Middle frontal gyrus (tissue), 1 donor: ENCODE measurements at regions not wholly inside any gene's neighbourhood (a gene's known extent, or its start where the extent isn't known, plus 50 kb on each side); places are given as distances from the start of the nearest gene placed in this dataset.

Experiments used
- DNase-seq: peaks from one replicate; pipeline ENCODE4 v3.0.0-alpha.2; 2015; ENCODE audit warnings: low spot score; ENCODE audit errors: extremely low spot score

DNA sequence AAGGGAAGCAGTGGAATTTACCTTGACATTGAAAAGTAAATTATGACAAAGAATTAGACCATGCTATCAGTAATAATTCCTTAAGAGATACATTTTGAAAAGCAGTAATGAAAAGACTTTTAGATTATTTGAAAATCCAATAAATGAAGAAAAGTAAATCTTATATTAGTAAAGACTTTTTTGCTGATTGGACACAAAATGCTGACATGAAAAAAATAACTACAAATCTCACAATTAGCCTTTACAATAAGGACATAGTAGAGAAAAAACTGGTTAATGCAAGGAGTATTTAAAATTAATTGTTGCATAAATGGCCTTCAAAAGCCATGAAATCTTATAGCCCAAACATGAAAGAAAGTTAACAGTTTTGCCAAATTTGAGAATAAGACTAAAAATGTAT lies 446.1 kb upstream of the FAM241A start:
- no peak for DNase-seq

DNA sequence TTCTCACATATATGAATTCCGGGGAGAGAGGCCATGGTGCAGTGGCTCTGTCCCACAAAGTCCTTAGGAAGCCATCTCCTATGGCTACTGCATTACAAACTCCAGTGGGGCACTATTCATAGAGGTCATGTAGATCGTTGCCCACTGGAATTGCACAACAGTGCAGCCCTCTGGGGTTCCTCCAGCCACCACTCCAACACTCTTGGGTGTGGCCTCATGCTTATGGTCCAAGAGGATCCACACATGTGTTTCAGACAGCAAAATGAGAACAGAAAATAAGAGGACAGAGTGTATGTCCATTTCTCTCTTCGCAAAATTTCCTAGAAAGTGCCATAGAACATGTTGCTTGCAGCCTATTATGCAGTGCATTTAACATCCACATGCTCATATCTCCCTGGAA lies 444.2 kb upstream of the FAM241A start:
- no peak for DNase-seq

DNA sequence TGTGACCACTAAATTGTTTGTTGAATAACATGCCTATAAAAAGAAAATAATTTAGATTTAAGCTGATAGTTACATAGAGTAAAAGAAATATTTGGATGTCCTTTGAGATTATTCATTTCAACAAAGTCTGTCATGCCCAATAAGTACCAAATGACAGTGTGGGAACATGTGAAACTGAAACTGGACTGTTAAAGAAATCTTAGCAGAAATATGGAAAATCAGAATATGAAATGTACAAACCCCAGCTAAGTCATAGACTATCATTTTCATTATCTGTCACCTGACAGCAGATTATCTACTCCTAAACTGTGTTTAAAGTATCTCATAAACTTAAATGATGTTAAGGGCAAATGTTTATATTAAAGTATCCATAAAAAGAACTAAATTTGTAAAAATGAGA lies 437.8 kb upstream of the FAM241A start:
- no peak for DNase-seq

DNA sequence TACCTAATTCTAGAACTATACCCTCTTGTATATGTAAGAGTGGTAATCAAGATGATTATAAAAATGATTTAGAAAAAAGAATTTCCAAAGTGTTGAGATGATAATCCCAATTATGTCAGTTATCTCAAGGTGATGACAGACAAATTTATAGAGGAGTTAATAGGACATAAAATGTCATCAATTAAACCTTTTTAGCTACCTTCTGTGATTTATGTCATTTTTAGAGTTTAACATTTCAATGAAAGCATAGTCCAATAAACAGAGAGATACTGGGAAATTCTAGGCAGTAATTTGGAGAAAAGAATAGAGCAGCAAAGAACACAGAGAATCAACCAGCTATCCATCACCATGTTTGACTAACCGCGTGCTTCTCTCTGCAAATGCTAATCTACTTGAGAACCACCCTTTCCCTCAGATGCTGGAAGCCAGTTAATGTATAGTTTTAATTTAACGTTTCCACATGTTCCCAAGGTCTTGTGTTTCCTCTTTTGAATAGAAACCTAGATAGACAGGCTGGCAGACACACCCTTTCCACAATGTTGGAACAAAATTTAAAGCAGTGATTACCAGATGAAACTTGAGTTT lies 433.1 kb upstream of the FAM241A start:
- no peak for DNase-seq

DNA sequence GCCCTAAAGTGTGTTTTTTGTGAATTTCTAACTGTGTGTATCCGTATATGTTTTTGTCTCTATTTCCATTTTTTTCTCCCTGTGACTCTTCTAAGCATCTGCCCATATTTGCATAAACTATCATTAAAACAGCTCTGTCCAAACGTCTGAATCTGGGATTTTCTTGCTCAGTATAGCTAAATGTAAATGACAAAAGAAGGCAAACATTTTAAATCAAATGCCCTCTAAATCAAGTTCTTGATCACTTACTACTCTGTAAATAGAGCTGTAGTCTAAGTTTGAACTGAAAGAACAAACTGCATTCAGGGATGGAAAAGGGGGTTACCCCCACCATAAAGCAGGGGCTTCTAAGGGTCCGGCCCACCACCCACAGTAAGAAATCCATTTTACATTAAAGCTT lies 432.0 kb upstream of the FAM241A start:
- DNase-seq = no peak

DNA sequence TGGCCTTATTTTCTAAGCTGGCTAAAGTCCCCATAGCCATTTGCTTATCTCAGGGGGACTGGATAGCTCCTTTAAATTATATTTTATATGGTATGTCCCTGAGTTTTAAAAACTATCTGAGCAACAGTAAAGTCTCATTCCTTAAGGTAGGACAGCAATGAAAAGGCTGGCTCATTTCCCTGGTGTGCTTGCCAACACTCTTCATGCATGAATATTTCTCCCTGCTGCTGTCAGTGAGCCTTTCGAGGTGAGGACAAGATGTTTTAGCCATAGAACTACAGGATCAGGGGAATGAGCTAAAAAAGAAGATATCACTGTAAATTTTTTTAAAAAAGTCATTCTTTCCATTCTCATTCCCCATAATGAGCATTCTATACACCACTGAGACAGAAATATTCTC lies 427.3 kb upstream of the FAM241A start:
- DNase-seq = no peak

DNA sequence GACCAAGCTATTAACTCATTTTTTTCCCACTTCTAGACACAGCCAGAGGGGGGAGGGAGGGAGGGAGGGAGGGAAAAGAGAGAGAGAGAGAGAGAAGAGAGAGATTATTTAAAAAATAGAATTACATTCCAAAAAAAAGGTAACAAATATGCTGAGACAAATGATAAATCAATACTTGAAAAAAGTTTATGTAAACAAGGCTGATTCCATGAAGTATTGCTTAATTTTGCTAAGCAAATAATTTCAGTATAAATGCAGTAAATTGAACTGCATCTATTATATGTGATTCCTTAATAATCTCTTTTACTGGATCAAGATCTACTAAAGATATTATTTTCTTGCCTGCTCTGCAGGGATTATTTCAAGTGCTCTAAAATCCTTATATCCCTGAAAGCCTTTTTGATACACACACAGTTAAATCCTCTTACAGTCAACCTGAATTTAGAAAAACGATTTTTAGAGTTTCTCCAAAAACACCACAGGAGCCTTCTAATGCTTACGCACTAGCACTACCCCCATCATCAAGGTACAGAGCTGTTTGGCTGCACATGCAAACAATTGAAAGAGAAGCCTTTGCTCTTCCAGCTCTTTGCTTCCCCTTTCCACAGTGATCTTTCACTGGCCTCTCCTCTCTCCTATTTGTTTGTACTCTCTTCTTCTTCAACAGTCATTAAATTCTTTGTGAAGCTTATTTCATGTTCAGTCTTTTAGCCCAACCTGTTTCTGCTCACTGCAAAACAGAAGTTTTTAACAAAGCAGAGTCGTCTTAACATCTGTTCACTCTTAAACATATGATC lies 426.3 kb upstream of the FAM241A start:
- no peak for DNase-seq

DNA sequence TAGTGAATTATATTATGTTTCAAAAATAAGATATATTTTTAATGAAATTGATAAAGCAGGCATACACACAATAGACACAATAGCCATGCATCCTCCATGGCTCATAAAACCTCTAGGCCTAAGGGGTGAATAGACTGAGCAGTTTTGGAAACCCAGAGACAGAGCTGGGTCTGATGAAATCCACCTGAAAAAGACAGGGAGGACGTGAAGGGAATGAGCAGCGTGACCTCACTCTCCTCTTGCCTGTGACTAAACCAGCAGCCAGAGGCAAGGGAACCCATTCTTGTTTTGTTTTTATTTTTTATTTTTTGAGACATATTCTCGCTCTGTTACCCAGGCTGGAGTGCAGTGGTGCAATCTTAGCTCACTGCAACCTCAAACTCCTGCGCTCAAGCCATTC lies 424.4 kb upstream of the FAM241A start:
- no peak for DNase-seq

DNA sequence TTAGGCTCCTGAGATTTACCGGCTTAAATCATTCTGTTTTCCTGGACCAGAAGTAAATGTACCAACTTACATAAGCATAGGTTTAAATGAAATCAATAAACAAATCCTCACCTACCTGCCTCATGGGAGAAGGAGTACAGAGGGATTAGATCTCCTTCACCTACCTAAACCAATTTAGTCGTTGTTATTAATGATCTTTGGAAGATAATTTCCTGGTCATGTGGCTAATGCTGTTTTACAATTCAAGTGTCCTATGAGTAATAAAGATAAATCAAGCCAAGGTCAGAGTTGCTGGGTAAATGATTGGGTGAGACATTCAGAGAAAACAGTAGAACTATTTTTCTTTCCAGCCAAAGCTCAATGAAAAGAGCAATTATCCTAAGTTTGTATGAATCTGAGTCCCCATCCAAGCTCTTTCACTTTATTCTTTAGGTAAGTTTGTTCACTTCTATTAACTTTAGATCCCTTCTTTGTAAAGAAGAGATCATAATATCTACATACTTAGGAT lies 423.0 kb upstream of the FAM241A start:
- no peak for DNase-seq

DNA sequence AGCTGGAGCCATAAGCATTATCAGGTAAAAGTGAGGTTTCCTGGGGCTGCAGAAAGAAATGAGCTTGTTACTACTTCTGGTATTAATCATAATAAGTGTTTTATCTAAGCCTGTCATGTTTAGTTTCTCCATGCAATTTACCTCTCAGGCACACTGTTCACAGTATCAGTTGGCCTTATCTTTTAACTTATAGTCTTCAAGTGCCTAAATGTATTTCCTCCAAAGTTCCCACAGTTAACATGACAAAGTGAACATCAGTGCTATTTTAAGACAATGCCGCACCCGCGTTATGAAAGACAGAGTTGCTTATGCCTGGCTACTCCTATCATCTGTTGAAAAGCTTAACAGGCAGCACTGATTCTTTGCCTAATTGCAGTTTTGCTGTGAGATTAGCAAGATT lies 408.7 kb upstream of the FAM241A start:
- no peak for DNase-seq

DNA sequence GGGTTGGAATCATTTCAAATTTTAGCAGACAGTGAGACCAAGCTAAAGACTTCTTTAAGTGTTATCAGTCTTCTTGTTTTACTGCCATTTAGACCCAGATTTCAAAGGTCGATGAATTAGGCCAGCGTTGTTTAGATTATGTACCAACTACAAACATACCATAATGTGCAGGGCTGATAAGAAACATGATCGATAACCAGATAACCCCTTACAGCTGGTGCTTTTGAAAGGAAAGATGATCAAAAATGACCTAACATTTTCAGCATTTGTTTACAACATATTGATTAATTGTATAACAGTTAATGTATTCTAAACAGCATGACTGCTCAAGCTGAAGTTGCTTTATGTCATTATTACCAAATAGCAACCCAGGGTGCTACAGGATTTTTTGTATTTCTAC lies 400.4 kb upstream of the FAM241A start:
- DNase-seq = no peak

DNA sequence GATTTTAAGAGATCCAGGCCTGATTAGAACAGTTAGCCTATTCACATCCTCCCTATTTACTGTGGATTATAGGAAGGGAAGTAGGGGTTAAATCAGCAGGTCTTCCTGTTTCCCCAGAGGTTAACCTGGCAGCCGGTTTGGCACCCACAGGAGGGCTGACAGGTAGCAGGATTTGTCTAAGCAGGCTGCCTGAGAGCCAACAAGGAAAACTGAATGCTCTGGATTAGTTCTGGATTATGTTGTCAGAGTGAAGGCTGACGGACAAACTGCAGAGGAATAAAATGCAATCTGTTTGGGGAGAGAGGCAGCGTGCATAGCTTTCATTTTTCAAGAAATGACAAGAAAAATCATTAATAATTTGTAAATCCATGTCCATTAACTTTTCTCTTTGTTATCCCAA lies 397.1 kb upstream of the FAM241A start:
- no peak for DNase-seq

DNA sequence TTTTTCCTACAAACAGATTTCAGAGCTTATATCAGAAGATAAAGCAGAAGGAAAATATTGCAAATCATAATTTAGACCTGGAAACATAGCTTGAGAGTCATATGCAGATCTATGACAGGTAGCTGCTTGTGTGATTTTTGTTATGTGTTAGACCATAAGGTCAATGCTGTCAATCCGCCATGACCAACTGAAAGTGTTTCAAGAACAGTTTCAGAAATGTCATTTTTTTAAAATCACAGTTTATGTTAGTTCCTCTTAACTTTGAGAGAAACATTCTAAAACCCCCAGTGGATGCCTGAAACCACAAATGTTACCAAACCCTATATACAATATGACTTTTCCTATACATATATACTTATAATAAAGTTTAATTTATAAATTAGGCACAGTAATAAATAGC lies 391.3 kb upstream of the FAM241A start:
- no peak for DNase-seq

DNA sequence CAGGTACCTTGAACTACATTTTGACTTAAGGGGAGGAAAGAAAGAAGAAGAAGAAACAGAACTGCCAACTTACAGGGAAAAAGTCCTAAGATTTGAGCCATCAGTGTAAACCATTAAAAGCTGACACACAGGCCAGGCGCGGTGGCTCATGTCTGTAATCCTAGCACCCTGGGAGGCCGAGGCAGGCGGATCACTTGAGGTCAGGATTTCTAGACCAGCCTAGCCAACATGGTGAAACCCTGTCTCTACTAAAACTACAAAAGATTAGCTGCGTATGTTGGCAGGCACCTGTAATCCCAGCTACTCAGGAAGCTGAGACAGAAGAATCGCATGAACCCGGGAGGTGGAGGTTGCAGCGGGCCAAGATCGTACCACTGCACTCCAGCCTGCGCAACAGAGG lies 389.7 kb upstream of the FAM241A start:
- DNase-seq = no peak

DNA sequence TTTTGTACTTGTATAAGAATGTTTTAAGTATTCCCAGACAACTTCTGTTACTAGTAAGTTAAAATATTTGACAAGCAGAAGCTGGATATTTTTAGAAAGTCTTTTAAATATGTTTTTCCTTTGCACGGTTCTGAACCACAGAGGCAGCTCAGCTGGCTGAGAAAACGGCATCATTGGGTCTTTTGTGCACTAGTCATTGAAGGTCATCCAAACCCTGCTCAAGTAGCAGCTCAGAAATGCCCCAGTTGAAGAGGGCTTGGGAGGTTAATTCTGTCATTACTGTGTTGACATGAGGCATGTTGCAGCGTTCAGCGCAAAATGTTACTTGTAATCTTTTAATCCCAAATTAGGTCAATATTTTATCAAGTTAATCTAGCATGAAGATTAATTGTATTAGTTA lies 383.7 kb upstream of the FAM241A start:
- DNase-seq = no peak

DNA sequence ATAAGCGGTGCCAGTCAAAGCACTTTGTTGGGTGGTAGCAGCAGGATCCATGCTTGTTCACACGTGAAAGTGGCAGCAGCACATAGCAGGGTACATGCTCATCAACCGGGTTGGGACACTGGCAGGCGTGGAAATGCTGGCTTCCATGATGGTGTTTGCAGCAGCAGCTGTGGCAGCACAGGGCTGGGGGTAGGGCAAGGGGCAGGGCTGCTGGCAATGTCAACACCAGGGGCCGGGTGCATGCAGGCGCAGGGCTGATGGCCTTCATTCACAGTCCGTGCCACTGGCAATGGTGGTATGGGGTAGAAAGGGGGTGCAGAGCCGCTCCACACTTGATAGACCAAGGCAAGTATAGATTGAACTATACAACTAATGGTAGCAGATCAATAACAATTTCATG lies 374.7 kb upstream of the FAM241A start:
- no peak for DNase-seq

DNA sequence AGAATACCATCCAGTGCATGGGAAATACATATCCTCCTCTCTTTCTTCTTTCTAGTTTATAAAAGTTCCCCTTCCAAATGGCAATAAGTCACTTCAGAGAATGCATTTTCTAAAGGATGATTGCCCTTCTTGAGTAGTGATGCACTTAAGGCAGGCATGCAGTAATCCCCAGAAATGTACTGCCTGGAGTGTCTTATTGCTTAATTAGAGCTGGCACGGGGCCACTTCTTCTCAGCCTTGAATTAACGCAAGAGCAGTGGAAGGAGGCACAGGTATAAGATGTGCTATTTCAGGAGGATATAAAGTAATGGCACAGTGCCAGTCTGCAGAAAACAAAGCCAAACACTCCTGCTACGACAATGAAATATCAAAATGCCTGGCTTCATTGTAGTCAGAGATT lies 371.4 kb upstream of the FAM241A start:
- DNase-seq = no peak

DNA sequence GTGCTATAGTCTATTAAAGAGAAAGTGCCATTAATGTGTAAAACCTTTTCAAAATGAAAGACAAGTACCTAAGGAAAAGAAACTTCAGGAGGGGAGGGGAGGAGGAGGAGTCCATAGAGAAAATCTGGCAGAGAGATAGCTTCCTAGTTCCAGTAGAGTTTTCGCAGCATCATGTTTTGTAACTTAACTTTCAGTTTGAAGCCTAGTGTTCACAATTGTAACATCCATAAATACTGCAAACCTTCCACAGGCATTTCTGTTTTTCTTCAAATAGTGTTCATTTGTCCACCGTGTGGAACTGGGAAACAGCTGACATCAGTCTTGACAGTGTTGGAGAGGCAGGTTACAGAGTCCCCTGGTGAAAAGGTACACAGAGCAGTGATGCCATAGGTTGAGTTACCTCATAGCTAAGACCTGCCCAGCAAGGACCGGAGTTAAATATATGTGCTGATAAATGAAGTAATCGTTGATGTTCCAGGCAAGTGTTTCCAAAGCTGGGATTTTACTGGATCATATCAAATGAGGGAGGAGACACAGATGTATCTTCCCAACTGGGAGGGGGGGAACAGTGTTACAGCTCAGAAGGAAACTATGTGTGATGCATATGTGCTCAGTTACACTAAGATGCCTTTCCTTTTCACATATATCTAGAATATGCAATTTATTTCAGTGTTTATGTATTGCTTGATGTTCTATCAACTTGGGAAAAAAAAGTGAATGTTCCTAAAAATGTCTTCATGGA lies 369.5 kb upstream of the FAM241A start:
- DNase-seq = no peak

DNA sequence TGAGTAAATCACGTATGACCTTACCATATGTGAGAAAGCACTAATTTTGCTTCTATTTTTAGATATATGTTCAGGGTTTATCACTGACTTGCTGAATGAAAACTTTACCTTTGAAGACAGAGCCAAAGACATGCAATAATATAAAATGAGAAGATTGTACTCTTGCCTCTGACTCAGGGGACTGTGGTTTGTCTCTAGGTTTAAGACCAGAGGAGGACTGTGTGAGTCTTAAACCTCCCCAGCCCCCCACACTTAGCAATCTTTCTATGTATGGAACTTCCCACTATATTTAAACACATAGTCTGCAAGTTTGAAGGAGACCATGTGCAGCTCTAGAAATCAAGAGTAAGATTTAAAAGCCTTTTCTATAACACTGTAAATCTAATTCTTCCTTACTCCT lies 368.7 kb upstream of the FAM241A start:
- DNase-seq = no peak

DNA sequence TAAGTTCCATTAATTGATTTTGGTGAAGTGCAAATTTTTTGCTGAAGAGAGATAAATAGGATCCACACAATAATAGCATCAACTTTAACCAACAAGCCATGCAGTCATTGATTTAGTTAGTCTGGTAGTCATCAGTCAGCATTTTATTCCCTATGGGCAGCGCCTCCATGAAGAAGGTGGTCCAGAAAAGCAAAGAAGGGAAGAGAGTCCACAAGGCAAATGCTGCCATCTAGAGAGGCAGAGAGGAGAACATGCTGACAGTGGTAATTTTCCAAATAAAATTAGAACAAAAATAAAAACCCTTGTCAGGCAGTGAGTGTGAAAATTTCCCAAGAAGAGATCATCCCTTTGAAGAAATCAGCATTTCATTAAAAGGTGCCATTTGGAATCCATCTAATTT lies 366.7 kb upstream of the FAM241A start:
- no peak for DNase-seq

DNA sequence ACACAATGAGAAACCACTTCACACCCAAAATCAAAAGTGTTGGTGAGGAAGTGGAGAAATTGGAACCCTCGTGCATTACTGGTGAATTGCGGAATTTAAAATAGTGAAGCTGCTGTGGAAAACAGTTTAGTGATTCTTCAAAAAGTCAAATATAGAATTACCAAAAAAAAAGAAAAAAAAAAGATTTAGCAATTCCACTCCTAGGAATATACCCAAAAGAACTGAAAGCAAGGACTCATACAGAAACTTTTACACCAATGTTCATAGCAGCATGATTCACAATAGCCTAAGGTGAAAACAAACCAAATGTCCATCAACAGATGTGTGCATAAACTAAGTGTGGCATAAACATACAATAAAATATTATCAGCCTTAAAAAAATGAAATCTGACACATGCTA lies 364.3 kb upstream of the FAM241A start:
- DNase-seq = no peak

DNA sequence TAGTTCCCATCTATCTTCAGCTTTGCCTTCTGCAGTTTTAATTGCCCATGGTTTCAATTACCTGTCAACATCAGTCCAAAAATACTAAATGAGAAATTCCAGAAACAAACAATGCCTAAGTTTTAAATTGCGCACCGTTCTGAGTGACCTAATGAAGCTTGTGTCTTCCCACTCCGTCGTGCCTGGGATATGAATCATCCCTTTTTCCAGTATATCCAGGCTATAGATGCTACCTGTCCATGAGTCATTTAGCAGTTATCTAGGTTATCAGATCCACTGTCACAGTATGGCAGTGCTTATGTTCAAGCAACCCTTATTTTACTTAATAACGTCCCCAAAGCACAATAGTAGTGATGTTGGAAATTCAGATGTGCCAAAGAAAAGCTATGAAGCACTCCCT lies 363.6 kb upstream of the FAM241A start:
- DNase-seq = no peak

DNA sequence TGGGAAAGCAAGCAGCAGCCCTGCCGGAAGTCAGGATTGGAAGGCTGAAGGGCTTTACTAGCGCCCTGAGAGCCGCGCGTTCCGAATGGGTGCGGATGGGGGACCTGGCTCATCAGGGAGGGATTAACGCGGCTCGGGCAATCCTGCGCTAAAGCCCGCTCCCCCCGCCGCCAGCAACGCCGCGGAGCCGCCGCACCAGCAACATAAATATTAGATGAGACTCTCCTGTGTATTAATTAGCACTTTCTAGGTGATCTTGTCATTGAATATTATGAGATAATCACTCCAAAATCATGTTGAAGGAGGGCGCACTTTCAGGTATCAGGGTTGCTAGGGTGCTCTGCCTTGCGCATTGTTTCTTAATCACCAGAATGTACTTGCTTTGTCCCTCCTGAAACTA lies 357.2 kb upstream of the FAM241A start:
- no peak for DNase-seq
